OCI-LY7 (cell line): ENCODE measurements at regions not wholly inside any gene's neighbourhood (a gene's known extent, or its start where the extent isn't known, plus 50 kb on each side); places are given as distances from the start of the nearest gene placed in this dataset.

Experiments used
- EZH2phosphoT487 ChIP-seq: fragments of 200-600 bp; sonication (generic); IDR thresholded peaks from 2 replicates; pipeline ENCODE4 v1.6.1; 2018; ENCODE audit warnings: low read depth, borderline replicate concordance, mild to moderate bottlenecking, mixed run types, antibody characterized with exemption, low read length, moderate library complexity, mixed read lengths
- TF ChIP-seq, protein P1 (sequence below): fragments of 200-600 bp; sonication (generic); conservative IDR thresholded peaks from 2 replicates; pipeline ENCODE4 v1.5.1; 2014; ENCODE audit warnings: mild to moderate bottlenecking, antibody characterized with exemption, low read length, moderate library complexity, mixed read lengths

DNA sequence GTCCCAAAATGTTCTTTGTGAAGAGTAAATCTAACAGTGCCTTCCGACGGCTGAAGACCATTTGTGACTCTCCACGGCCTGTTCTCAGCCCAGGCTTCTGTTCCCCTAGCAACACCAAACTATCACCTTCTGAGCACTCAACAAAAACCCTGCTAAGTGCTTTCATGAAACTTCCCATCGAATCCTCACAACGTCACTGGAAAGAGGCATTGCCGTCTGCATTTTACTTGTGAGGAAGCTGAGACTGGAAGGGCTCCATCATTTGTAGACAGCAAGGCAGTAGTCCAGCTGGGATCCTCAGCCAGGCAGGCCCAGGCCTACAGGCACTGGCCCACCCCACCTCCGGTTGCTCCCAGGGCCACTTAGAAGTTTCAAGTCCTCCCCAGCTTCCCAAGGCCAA lies 97.8 kb upstream of the POU3F3 start:
- TF ChIP-seq EZH2phosphoT487: no peak
- TF ChIP-seq, protein P1, sequence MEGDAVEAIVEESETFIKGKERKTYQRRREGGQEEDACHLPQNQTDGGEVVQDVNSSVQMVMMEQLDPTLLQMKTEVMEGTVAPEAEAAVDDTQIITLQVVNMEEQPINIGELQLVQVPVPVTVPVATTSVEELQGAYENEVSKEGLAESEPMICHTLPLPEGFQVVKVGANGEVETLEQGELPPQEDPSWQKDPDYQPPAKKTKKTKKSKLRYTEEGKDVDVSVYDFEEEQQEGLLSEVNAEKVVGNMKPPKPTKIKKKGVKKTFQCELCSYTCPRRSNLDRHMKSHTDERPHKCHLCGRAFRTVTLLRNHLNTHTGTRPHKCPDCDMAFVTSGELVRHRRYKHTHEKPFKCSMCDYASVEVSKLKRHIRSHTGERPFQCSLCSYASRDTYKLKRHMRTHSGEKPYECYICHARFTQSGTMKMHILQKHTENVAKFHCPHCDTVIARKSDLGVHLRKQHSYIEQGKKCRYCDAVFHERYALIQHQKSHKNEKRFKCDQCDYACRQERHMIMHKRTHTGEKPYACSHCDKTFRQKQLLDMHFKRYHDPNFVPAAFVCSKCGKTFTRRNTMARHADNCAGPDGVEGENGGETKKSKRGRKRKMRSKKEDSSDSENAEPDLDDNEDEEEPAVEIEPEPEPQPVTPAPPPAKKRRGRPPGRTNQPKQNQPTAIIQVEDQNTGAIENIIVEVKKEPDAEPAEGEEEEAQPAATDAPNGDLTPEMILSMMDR: no peak
